ENCODE measurements at regions not wholly inside any gene's neighbourhood (a gene's known extent, or its start where the extent isn't known, plus 50 kb on each side); places are given as distances from the start of the nearest gene placed in this dataset.

- whole genome bisulfite sequencing, 2 donors, result 71 to 85% methylated on average over 3 of the region's 3 CpGs
- no peak for TF ChIP-seq CTCF (IDR thresholded peaks at IDR 0.05; ENCODE audit: control extremely low read depth, extremely low read depth)
- H3K9ac ChIP-seq (ENCODE audit: insufficient read depth in 1 of 2, low read length in 2 of 2), result no peak overlapping the region
Measured at GRCh38 chr9:104330841-104331240, 173.2 kb upstream of the OR13F1 start.

DNA sequence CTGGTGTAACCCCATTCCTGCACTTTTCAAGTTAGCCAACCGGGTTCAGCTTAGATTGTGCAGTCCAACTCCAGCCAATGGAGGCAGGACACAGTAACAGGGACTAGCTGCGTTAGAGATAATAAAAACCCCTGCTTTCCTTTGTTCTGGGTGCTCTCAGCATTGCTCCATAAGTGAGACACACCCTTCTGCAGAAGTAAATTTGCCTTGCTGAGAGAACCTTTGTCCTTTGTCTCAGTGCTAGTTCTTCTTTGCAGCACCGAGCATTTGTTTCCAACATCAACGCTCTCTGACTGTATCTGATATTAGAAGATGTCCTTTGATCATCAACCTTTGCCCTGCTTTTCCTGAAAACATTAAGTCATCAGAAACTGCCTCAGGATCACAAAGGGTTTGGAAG lies 169.5 kb upstream of the OR13F1 start:
- H3K27me3 ChIP-seq (ENCODE audit: control insufficient read depth in 3 of 3, insufficient read depth in 3 of 3, low read length in 2 of 3), result no peaks in the 10 kb centered on the region
- WGBS, 2 donors, result 89 to 93% methylated on average over 4 of the region's 4 CpGs
- no peak for TF ChIP-seq CTCF (IDR thresholded peaks at IDR 0.05; ENCODE audit: control extremely low read depth, extremely low read depth)

More at GRCh38 chr9:104330841-104331240, 173.2 kb upstream of the OR13F1 start:
- no peak for ATAC-seq (ENCODE audit: insufficient read depth, low FRiP score)
- no peak overlapping the region for H3K4me3 ChIP-seq
- no peaks in the 10 kb centered on the region for H3K4me1 ChIP-seq (ENCODE audit: control insufficient read depth in 5 of 5, insufficient read depth in 5 of 5, low read length in 5 of 5)
- no peak overlapping the region for H3K27ac ChIP-seq (ENCODE audit: low read depth in 1 of 2, low read length in 1 of 2)
- peaks cover 0 to 2% (median under 1%) of the 10 kb centered on the region in 4 donors for H3K9me3 ChIP-seq (ENCODE audit: control insufficient read depth in 4 of 4, insufficient read depth in 3 of 4, low read length in 3 of 4)
- no peak for DNase-seq
- H3K27me3 ChIP-seq (ENCODE audit: control insufficient read depth in 3 of 3, insufficient read depth in 3 of 3, low read length in 2 of 3), result no peaks in the 10 kb centered on the region
- H3K36me3 ChIP-seq (ENCODE audit: control insufficient read depth in 4 of 4, insufficient read depth in 4 of 4, low read length in 4 of 4), result no peaks in the 10 kb centered on the region

DNA sequence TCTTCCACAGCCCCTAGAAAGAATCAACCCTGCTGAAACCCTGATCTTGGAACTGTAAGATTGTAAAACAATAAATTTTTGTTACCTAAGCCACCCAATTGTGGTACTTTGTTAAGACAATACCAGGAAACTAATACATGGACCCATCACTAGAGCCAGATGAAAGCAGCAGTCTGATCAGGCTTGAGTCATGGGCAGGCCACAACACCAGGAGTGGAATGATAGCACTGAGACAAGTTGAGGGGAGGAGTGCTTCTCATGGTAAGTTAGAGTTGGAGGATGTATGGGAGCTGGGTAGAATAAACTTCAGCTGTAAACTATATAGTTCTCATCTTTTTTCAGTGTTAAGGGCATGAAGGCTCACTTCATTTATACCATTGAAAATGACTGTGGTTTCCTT lies 164.4 kb upstream of the OR13F1 start:
- Histone ChIP-seq H3K4me1 (ENCODE audit: control insufficient read depth in 5 of 5, insufficient read depth in 5 of 5, low read length in 5 of 5) (no peaks in the 10 kb centered on the region), H3K27ac (ENCODE audit: low read depth in 1 of 2, low read length in 1 of 2) (no peak overlapping the region), H3K9me3 (ENCODE audit: control insufficient read depth in 4 of 4, insufficient read depth in 3 of 4, low read length in 3 of 4) (no peaks in the 10 kb centered on the region), H3K27me3 (ENCODE audit: control insufficient read depth in 3 of 3, insufficient read depth in 3 of 3, low read length in 2 of 3) (no peaks in the 10 kb centered on the region), H3K4me3 (no peak overlapping the region), H3K9ac (ENCODE audit: insufficient read depth in 1 of 2, low read length in 2 of 2) (no peak overlapping the region), H3K36me3 (ENCODE audit: control insufficient read depth in 4 of 4, insufficient read depth in 4 of 4, low read length in 4 of 4) (no peaks in the 10 kb centered on the region)
- DNase-seq, result no peak
- TF ChIP-seq CTCF (IDR thresholded peaks at IDR 0.05; ENCODE audit: control extremely low read depth, extremely low read depth), result no peak
- no peak for ATAC-seq (ENCODE audit: insufficient read depth, low FRiP score)

More for the DNA sequence above, 169.5 kb upstream of the OR13F1 start:
- Histone ChIP-seq H3K4me3 (no peak overlapping the region), H3K36me3 (ENCODE audit: control insufficient read depth in 4 of 4, insufficient read depth in 4 of 4, low read length in 4 of 4) (no peaks in the 10 kb centered on the region), H3K27ac (ENCODE audit: low read depth in 1 of 2, low read length in 1 of 2) (no peak overlapping the region), H3K9me3 (ENCODE audit: control insufficient read depth in 4 of 4, insufficient read depth in 3 of 4, low read length in 3 of 4) (peaks cover 0 to 2% (median 0%) of the 10 kb centered on the region in 4 donors), H3K4me1 (ENCODE audit: control insufficient read depth in 5 of 5, insufficient read depth in 5 of 5, low read length in 5 of 5) (no peaks in the 10 kb centered on the region), H3K9ac (ENCODE audit: insufficient read depth in 1 of 2, low read length in 2 of 2) (no peak overlapping the region)
- DNase-seq (no peak), ATAC-seq (ENCODE audit: insufficient read depth, low FRiP score) (no peak)

DNA sequence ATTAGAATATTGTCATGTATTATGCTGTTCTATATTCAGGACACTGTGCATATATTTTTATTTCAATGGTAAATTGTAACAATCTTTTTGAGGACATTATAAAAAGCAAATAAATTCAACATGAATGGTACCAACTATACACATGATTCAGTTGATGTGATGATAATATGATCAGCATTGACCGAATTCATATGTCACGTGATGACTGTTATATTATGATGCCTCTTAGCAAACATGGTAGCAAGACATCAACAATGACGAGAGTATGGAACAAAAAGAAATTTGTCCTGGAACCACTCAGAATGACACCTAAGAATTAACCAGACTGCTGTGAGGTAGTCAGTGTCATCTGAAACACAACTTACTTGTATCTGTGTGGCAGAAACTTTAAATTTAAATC lies 161.5 kb upstream of the OR13F1 start:
- H3K27me3 ChIP-seq (ENCODE audit: control insufficient read depth in 3 of 3, insufficient read depth in 3 of 3, low read length in 2 of 3), result no peaks in the 10 kb centered on the region
- H3K9ac ChIP-seq (ENCODE audit: insufficient read depth in 1 of 2, low read length in 2 of 2), result no peak overlapping the region
- no peaks in the 10 kb centered on the region for H3K4me1 ChIP-seq (ENCODE audit: control insufficient read depth in 5 of 5, insufficient read depth in 5 of 5, low read length in 5 of 5)
- H3K27ac ChIP-seq (ENCODE audit: low read depth in 1 of 2, low read length in 1 of 2), result no peak overlapping the region
- no peaks in the 10 kb centered on the region for H3K36me3 ChIP-seq (ENCODE audit: control insufficient read depth in 4 of 4, insufficient read depth in 4 of 4, low read length in 4 of 4)
- DNase-seq, result no peak
- ATAC-seq (ENCODE audit: insufficient read depth, low FRiP score), result no peak
- TF ChIP-seq CTCF (IDR thresholded peaks at IDR 0.05; ENCODE audit: control extremely low read depth, extremely low read depth), result no peak
- H3K4me3 ChIP-seq, result no peak overlapping the region
- no peaks in the 10 kb centered on the region for H3K9me3 ChIP-seq (ENCODE audit: control insufficient read depth in 4 of 4, insufficient read depth in 3 of 4, low read length in 3 of 4)
- 93 to 95% methylated on average over 3 of the region's 3 CpGs for WGBS, 2 donors

Measured in lung (tissue), 11 donors.